HEK293 (cell line): ENCODE measurements at regions not wholly inside any gene's neighbourhood (a gene's known extent, or its start where the extent isn't known, plus 50 kb on each side); places are given as distances from the start of the nearest gene placed in this dataset.

Experiments
- CTCF ChIA-PET: fragments of 350-600 bp; formaldehyde crosslinking; extraction: SDS; loops from one replicate; lab custom pipeline; 2021; ENCODE audit warnings: antibody characterized with exemption; lab: Yijun Ruan, JAX
- POLR2A ChIA-PET: fragments of 300-600 bp; formaldehyde crosslinking; extraction: SDS; loops from one replicate; lab custom pipeline; 2020; ENCODE audit warnings: antibody characterized with exemption, inconsistent platforms; lab: Yijun Ruan, JAX
- H3K27ac ChIP-seq: fragments of 200-500 bp; sonication (Bioruptor generic); 2 replicates; pipeline ENCODE4 v1.5.1; 2014; ENCODE audit warnings: low read depth, low read length, control low read depth, inconsistent platforms; ENCODE audit errors: extremely low read depth
- H3K36me3 ChIP-seq, 2 experiments: fragments of 200-500 bp in 1 of 2; sonication (Bioruptor generic) in 1 of 2; 1 replicate in 1 of 2; 2 replicates in 1 of 2; pipeline ENCODE4 v1.5.1; 2014 to 2017; ENCODE audit warnings: inconsistent platforms in 2 of 2, low read length in 2 of 2; ENCODE audit not compliant: control insufficient read depth in 2 of 2, insufficient read depth in 1 of 2
- H3K4me1 ChIP-seq: fragments of 200-500 bp; sonication (Bioruptor generic); 2 replicates; pipeline ENCODE4 v1.5.1; 2014; ENCODE audit warnings: mild to moderate bottlenecking, low read length, inconsistent platforms; ENCODE audit not compliant: control insufficient read depth, insufficient read depth
- H3K4me3 ChIP-seq: 2 replicates; pipeline ENCODE4 v1.5.1; 2011; ENCODE audit warnings: low read depth, mild to moderate bottlenecking, control low read depth, low read length, moderate library complexity
- H3K9me3 ChIP-seq: fragments of 200-500 bp; sonication (Bioruptor generic); 2 replicates; pipeline ENCODE4 v1.5.1; 2014; ENCODE audit warnings: low read depth, low read length, inconsistent platforms; ENCODE audit not compliant: control insufficient read depth, insufficient read depth
- CTCF ChIP-seq: fragments of 450-650 bp; formaldehyde crosslinking; IDR thresholded peaks from 2 replicates; pipeline ENCODE4 v1.5.1; 2016; ENCODE audit warnings: missing biosample characterization, missing genetic modification characterization
- MZF1 ChIP-seq: fragments of 450-650 bp; formaldehyde crosslinking; IDR thresholded peaks from 2 replicates; pipeline ENCODE4 v1.5.1; 2017; ENCODE audit warnings: missing biosample characterization, missing genetic modification characterization, borderline replicate concordance
- OVOL3 ChIP-seq: fragments of 450-650 bp; formaldehyde crosslinking; IDR thresholded peaks from 2 replicates; pipeline ENCODE4 v1.5.1; 2016; ENCODE audit warnings: missing biosample characterization, missing genetic modification characterization
- SCRT2 ChIP-seq: fragments of 450-650 bp; formaldehyde crosslinking; IDR thresholded peaks from 2 replicates; pipeline ENCODE4 v1.5.1; 2016; ENCODE audit warnings: missing biosample characterization, missing genetic modification characterization
- ZBTB6 ChIP-seq: fragments of 450-650 bp; formaldehyde crosslinking; IDR thresholded peaks from 2 replicates; pipeline ENCODE4 v1.5.1; 2017; ENCODE audit warnings: missing biosample characterization, missing genetic modification characterization
- ZNF157 ChIP-seq: fragments of 450-650 bp; formaldehyde crosslinking; IDR thresholded peaks from 2 replicates; pipeline ENCODE4 v1.5.1; 2016; ENCODE audit warnings: missing biosample characterization, missing genetic modification characterization
- ZNF19 ChIP-seq: fragments of 450-650 bp; formaldehyde crosslinking; IDR thresholded peaks from 2 replicates; pipeline ENCODE4; 2016; ENCODE audit warnings: missing biosample characterization, missing genetic modification characterization, low read depth
- ZNF202 ChIP-seq: fragments of 450-650 bp; formaldehyde crosslinking; IDR thresholded peaks from 2 replicates; pipeline ENCODE4 v1.5.1; 2016; ENCODE audit warnings: missing biosample characterization, missing genetic modification characterization, borderline replicate concordance
- ZNF223 ChIP-seq: fragments of 450-650 bp; formaldehyde crosslinking; IDR thresholded peaks from 2 replicates; pipeline ENCODE4 v1.5.1; 2016; ENCODE audit warnings: missing biosample characterization, missing genetic modification characterization
- ZNF26 ChIP-seq: fragments of 450-650 bp; formaldehyde crosslinking; IDR thresholded peaks from 2 replicates; pipeline ENCODE4 v1.5.1; 2016; ENCODE audit warnings: missing biosample characterization, missing genetic modification characterization
- ZNF266 ChIP-seq: fragments of 450-650 bp; formaldehyde crosslinking; IDR thresholded peaks from 2 replicates; pipeline ENCODE4 v1.5.1; 2016; ENCODE audit warnings: missing biosample characterization, missing genetic modification characterization, low read depth
- ZNF366 ChIP-seq: fragments of 450-650 bp; formaldehyde crosslinking; conservative IDR thresholded peaks from 2 replicates; pipeline ENCODE4 v1.5.1; 2016; ENCODE audit warnings: missing biosample characterization, missing genetic modification characterization
- ZNF394 ChIP-seq: fragments of 450-650 bp; formaldehyde crosslinking; IDR thresholded peaks from 2 replicates; pipeline ENCODE4 v1.5.1; 2016; ENCODE audit warnings: missing biosample characterization, missing genetic modification characterization, mild to moderate bottlenecking, moderate library complexity, borderline replicate concordance
- ZNF398 ChIP-seq: fragments of 450-650 bp; formaldehyde crosslinking; IDR thresholded peaks from 2 replicates; pipeline ENCODE4 v1.5.1; 2017; ENCODE audit warnings: missing biosample characterization, missing genetic modification characterization
- ZNF548 ChIP-seq: fragments of 450-650 bp; formaldehyde crosslinking; IDR thresholded peaks from 2 replicates; pipeline ENCODE4 v1.5.1; 2016; ENCODE audit warnings: missing biosample characterization, missing genetic modification characterization
- ZNF639 ChIP-seq: fragments of 450-650 bp; formaldehyde crosslinking; IDR thresholded peaks from 2 replicates; pipeline ENCODE4 v1.5.1; 2016; ENCODE audit warnings: missing biosample characterization, missing genetic modification characterization
- ZNF791 ChIP-seq: fragments of 450-650 bp; formaldehyde crosslinking; IDR thresholded peaks from 2 replicates; pipeline ENCODE4 v1.5.1; 2016; ENCODE audit warnings: missing biosample characterization, missing genetic modification characterization
- ZSCAN23 ChIP-seq: fragments of 450-650 bp; formaldehyde crosslinking; IDR thresholded peaks from 2 replicates; pipeline ENCODE4 v1.5.1; 2016; ENCODE audit warnings: missing biosample characterization, missing genetic modification characterization
- ZSCAN4 ChIP-seq: fragments of 450-650 bp; formaldehyde crosslinking; IDR thresholded peaks from 2 replicates; pipeline ENCODE4 v1.5.1; 2017; ENCODE audit warnings: missing biosample characterization, missing genetic modification characterization

- POLR2A ChIA-PET: no interaction called here
- Histone ChIP-seq H3K27ac (no peak overlapping the region), H3K36me3 (no peaks in the 10 kb centered on the region), H3K4me3 (no peak overlapping the region), H3K9me3 (no peaks in the 10 kb centered on the region), H3K4me1 (no peaks in the 10 kb centered on the region)
- TF ChIP-seq ZNF157: no peak
- no peak for TF ChIP-seq ZNF394 (tag by site-specific recombination)
- TF ChIP-seq ZNF791: no peak
- TF ChIP-seq ZNF202: no peak
- no peak for TF ChIP-seq ZNF366 (tag by site-specific recombination)
- TF ChIP-seq CTCF (tag by site-specific recombination): no peak
- TF ChIP-seq SCRT2 (tag by site-specific recombination): no peak
- no peak for TF ChIP-seq ZNF223 (tag by site-specific recombination)
- CTCF ChIA-PET: no interaction called here
Measured at GRCh38 chr2:59322870-59323269, 1081.7 kb upstream of the FANCL start.

- no peak overlapping the region for H3K4me3 ChIP-seq
- H3K4me1 ChIP-seq: no peaks in the 10 kb centered on the region
- ChIA-PET POLR2A (no interaction called here), CTCF (no interaction called here)
- no peaks in the 10 kb centered on the region for H3K9me3 ChIP-seq
- TF ChIP-seq ZNF26 (no peak), ZNF398 (tag by site-specific recombination) (no peak), ZSCAN4 (tag by site-specific recombination) (no peak), ZSCAN23 (tag by site-specific recombination) (no peak), ZNF266 (tag by site-specific recombination) (no peak), ZNF548 (tag by site-specific recombination) (no peak), ZNF791 (no peak), ZNF19 (tag by site-specific recombination) (no peak), ZNF639 (tag by site-specific recombination) (no peak), OVOL3 (tag by site-specific recombination) (no peak), ZNF366 (tag by site-specific recombination) (no peak), ZBTB6 (no peak), MZF1 (tag by site-specific recombination) (no peak)
- no peak overlapping the region for H3K27ac ChIP-seq
- no peaks in the 10 kb centered on the region for H3K36me3 ChIP-seq
Measured at GRCh38 chr2:59322005-59322404, 1080.9 kb upstream of the FANCL start.
